Right ventricle myocardium inferior (tissue), 1 donor: ENCODE measurements at regions not wholly inside any gene's neighbourhood (a gene's known extent, or its start where the extent isn't known, plus 50 kb on each side); places are given as distances from the start of the nearest gene placed in this dataset.

Source experiments
- ATAC-seq: fragments of 200-7000 bp; cut with Tn5 transposase; one replicate; pipeline ENCODE4 v1.9.1; 2020; ENCODE audit warnings: mild to moderate bottlenecking, moderate library complexity
- DNase-seq: peaks from one replicate; pipeline ENCODE4 v3.0.0; 2021; ENCODE audit errors: missing footprints
- intact Hi-C: fragments of 100-400 bp; cut with DNase I; formaldehyde crosslinking; loops from one replicate; pipeline ENCODE4 v1.11.0; 2022
- donor health status: DM: no; HTN: yes; CAD: no; lungs with severe emphysema.

DNA sequence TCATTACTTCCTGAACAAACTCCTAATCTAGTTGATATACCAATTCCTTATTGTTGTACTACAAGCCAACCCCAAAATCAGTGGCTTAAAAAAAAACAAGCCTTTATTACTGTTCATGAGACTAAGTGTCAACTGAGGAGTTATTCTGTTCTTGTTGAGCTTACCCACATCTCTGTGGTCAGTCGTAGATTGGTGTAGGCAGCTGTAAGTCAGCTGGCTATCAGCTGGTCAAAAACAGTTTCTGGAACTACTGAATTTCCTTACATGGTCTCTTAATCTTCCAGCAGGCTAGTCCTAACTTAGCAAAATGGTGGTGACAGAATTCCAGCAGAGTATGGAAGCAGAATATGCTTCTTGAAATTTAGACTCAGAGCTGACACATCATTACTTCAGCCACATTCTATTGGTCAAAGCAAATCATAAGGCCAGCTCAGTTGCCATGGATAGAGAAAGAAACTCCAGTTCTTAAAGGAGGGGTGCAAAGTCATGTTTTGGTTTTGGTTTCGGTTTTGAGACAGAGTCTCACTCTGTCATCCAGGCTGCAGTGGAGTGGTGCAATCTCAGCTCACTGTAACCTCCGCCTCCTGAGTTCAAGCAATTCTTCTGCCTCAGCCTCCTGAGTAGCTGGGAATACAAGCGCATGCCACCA, 386.1 kb upstream of the MPDZ start:
- ATAC-seq = peak; percentile 10
- intact Hi-C loops = no loop called here

DNA sequence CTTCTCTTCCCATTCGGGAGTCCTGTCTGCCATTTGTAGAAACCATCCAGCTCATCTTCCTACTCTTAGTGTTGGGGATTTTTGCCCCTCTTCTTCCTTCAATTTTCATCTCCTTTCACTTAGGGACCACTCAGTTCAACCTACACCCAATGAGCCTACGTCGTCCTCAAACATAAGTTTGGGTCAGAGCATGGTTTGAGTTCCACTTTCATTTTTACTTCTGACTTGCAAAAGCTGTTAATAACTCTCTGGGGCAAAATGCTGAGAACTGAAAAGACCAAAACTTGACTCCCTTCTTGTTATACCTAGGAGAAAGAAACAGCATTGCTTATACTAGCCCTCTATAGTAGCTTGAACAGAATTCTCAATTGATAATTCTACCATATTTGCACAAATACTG, 381.5 kb upstream of the MPDZ start:
- intact Hi-C loops = no loop called here
- DNase-seq (no peak), ATAC-seq (no peak)

More for the DNA sequence above, 386.1 kb upstream of the MPDZ start:
- DNase-seq = no peak

DNA sequence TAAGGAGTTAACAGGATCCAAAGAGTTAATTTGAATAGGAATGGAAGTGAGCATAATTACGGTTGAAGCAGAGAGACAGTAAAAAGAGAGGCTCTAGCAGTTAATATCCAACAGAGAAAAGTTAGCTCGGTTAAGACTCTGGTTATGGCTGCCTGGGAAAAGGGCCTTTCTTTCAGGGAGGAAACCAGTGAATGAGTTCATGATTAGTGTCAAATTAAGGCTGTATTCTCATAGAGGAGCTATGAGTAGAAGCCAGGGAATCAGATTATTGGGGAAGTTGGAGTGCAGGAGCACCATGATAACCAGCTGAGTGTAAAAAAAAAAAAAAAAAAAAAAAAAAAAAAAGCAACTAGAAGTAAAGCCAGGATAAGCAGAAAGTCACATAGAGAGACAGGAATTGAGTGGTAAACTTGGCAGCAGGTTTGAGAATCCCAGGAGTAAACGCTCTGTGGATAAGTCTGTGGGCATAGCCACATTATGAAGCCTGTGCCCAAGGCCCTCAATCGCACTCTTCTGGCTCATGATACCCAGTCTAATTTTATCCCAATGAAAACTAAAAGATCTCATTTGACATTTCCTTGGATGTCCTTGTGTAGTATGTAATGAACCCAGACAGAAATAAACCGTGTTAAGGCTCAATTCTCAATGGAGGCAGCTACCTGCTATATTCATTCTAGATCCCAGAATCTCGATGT, 372.6 kb upstream of the MPDZ start:
- ATAC-seq (peak; percentile 95), DNase-seq (no peak)
- intact Hi-C loops = loop anchor here (2.0 kb wide), 2 partner anchors 43 to 95 kb away; no protein-coding TSS in a partner anchor

DNA sequence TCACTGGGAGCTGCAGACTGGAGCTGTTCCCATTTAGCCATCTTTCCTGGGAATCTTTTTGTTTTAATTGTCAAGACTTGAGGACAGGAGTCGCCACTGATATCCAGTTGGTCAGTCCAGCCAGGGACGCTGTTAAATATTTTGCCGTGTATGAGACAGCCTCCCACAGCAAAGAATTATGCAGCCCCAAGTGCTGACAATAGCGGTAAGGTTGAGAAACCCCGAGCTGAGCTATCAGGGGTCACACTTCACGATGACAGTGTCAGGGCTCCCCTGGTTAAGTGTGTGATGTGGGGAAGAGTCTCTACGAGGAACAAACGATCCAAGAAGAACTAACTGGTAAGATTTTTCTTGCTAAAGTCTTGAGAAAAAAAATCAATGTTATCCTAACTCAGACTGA, 372.0 kb upstream of the MPDZ start:
- intact Hi-C loops = loop anchor here (2.0 kb wide), 1 partner anchor 43 kb away; no protein-coding TSS in a partner anchor
- DNase-seq (no peak), ATAC-seq (no peak)

DNA sequence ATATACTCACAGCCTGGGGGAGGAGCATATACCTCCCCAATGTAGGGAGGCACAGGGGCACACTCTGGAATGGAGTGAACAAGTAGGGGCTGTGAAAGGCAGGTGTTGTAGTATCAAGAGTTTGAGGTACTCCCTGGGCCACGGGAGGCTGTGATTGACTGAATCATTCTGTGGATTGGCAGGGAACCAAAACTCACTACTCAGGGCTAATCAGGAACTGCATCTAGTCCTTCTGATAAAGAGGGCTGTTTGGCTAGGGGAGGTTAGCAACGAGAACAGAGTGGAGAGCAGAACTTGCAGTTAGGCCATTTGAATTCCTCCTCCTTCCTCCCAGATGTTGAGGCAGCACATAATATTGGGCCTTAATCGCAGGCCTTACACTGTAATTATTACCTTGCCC, 369.2 kb upstream of the MPDZ start:
- intact Hi-C loops = no loop called here
- no peak for DNase-seq
- ATAC-seq = no peak

DNA sequence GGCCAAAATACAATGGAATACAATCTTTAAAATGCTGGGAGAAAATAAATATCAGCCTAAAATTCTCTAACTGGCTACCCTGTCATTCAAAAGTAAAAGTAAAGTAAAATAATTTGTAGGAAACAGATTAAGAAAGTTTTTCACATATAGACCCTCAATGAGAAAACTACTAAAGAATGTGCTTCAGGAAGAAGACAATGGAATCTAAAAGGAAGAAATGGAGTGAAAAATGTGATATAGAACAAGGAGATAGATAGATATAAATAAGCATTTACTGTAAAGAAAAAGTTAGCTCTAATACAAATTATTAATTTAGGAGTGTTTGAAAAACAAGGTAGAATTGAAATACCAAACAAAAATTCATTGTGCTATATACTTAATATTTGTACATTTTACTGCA, 368.6 kb upstream of the MPDZ start:
- intact Hi-C loops = no loop called here
- DNase-seq (no peak), ATAC-seq (no peak)

DNA sequence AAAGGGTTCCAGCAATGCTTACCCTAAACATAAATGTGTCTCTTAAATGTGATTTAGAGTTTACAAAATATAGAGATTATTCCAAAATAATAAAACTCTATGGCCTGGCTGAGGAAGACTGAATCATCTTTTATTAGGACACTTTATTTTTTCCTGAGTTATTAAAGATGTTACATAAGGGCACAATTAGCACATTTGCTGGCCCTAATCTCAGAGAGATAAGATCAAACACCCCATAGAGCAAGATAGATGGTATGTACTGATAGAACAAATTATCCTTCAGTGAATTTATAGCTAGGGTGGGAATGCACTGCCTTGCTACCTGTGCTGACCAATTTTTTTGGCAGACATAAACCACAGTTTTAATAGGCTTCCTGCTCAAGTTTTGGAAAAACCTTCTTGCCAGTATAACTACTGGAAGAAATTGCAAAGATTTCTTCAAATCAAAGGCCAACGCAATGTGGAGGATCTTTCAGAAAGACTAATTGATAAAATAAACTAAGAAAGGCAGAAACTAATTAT, 367.1 kb upstream of the MPDZ start:
- intact Hi-C loops = no loop called here
- DNase-seq (no peak), ATAC-seq (no peak)

DNA sequence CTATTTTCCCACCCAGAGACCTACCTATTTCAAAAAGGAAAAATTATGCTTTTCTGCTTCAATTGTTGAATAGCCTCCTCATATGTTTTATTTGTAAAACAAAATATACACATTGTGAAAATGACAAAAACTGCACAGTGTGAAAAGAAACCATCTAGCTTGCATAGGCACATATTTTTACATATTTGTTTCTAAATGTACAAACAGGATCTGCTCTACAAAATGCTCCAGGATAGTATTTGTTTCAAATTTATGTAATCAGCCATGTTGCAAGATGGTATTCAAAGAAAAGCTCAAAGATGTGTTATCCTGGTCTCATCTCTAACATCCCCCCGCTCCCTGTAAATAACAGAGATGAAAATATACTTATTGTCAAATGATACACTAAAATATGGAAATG, 366.1 kb upstream of the MPDZ start:
- ATAC-seq (no peak), DNase-seq (no peak)
- intact Hi-C loops = no loop called here

DNA sequence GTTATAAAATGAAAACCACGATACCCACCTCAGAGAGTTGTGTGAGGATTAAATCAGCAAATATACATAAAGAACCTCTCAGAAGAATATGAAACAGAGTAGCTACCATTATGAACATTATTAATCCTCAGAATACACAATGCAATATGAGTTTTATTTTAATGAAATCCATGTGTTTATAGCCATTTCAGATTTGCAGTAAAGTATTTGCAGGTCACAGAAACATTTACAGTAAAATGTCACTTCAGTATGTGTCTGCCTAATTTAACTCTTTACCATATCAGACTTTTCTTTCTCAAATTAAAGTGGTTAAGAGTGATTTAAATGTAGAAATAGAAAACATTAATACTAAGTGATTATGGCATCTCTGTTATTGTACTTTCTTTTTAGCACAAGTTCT, 365.2 kb upstream of the MPDZ start:
- ATAC-seq (no peak), DNase-seq (no peak)
- intact Hi-C loops = no loop called here

DNA sequence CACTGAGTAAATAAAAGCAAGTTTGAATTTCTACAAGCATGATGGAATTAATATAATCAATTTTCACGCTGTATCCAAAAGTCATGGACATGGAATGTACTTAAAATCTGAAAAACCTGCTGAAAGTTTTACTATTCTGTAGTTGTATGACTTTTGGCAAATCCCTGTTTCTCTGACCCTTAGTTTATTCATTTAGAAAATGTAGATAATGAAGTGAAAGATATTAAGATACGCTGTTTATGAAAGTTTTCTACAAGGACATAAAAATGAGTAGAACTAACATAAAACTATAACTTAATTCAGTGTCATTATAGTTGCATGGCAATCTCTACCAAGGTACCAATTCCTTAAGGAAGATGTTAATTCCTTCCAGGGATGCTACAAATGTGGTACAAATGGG, 363.2 kb upstream of the MPDZ start:
- DNase-seq = no peak
- intact Hi-C loops = no loop called here

DNA sequence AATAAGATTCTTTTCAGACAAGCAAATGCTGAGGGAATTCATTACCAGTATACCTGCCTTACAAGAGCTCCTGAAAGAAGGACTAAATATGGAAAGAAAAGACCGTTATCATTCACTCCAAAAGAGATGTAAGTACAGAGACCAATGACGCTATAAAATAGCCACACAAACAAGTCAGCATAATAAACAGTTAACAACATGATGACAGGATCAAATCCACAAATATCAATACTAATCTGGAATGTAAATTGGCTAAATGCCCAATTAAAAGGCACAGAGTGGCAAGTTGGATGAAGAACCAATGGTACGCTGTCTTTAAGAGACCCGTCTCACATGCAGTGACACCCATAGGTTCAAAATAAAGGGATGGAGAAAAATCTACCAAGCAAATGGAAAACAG, 349.6 kb upstream of the MPDZ start:
- DNase-seq (no peak), ATAC-seq (no peak)
- intact Hi-C loops = no loop called here

More for the DNA sequence above, 363.2 kb upstream of the MPDZ start:
- ATAC-seq = no peak

DNA sequence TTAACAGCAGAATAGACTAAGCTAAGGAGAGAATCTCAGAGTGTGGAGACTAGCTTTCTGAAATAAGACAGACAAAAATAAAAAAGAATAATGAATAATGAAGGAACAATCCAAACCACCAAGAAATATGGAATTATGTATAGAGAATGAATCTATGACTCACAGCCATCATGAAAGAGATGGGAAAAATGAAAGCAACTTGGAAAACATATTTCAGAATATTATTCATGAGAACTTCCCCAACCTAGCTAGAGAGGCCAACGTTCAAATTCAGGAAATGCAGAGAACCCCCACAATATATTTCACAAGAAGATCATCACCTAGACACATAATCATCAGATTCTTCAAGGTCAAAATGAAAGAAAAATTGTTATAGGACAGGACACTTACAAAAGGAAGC, 349.0 kb upstream of the MPDZ start:
- ATAC-seq (no peak), DNase-seq (no peak)
- intact Hi-C loops = no loop called here

DNA sequence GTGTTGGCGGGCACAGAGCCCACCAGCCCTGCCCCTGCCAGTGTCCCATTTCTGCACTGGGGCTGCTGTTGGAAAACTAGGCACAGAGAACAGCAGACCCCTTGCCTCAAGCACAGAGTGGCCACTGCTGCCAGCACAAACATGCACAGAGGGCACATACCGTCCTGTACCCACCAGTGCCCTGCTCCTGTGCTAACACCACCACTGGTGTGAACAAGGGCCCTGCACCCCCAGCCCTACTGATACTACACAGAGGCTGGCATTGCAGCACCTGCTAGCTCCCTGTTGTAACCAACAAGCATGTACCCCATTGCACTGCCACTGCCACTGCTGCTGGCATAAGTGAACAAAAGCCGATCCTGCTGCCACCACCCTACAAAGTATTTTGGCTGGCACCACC, 348.0 kb upstream of the MPDZ start:
- DNase-seq (no peak), ATAC-seq (peak; percentile 31)
- intact Hi-C loops = no loop called here

DNA sequence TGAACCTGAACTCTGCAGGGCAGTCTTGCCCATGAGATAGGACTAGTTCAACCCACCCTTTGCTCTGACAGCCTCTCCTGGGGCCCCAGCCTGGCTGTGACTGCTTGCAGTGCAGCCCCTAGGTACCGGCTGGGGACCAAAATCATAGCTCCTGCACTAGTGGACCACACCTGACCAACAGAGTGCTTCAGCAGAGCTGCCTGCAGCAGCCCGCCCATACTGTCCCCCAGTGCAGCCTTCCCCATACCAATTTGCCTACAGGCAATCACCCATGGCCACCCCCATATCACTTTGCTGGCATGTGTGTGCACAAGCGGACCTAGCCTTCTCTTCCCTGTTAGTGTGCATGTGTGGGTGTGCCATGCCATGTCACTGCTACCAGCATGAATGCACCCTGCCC, 347.6 kb upstream of the MPDZ start:
- no peak for ATAC-seq
- DNase-seq = no peak
- intact Hi-C loops = no loop called here

DNA sequence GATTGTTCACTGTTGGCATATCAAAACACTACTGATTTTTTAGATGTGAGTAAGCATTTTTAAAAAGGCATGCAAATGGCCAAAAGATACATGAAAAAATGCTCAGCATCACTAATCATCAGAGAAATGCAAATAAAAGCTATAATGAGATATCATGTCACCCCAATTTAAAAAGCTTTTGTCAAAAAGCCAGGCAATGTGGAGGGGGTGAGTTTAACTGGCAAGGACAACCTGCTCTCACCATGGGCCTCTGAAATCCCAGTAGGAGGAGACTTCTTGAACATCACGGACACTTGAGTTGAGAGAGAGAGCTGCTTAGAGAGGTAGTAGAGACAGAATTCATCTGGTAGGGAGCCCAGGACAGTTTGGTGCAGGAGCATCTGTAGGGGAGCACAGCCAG, 347.1 kb upstream of the MPDZ start:
- intact Hi-C loops = no loop called here
- ATAC-seq (no peak), DNase-seq (no peak)

DNA sequence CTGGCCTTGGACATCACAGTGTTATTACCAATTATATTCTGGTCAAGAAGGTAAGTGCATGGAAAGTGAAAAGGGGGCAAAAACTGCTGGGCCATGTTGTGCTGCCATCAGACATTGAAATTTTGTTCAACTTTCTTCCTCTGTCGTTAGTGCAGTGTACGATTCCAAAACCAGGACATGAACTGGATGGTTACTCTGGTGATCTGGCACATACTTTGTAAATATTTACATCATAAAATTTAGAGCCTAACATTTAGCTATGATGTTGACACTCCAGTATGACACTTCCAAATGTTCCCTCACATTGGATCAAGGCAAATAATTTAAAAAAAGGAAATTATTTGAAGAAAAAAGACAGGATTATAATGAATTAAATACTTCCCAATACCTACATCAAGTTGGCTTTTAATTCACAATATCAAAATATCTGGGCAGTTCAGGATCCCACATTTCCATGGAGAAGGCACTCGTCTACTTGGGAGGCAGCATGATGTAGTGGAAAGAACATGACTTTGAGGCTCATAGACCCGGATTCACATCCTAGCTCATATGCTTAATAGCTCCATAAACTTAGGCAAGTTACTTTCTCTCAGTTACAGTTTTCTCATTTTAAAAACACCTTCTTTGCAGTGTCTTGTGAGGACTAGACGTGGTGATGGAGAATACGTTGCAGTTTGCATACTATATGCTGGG, 342.5 kb upstream of the MPDZ start:
- intact Hi-C loops = no loop called here
- DNase-seq = no peak
- ATAC-seq = peak; percentile 84

DNA sequence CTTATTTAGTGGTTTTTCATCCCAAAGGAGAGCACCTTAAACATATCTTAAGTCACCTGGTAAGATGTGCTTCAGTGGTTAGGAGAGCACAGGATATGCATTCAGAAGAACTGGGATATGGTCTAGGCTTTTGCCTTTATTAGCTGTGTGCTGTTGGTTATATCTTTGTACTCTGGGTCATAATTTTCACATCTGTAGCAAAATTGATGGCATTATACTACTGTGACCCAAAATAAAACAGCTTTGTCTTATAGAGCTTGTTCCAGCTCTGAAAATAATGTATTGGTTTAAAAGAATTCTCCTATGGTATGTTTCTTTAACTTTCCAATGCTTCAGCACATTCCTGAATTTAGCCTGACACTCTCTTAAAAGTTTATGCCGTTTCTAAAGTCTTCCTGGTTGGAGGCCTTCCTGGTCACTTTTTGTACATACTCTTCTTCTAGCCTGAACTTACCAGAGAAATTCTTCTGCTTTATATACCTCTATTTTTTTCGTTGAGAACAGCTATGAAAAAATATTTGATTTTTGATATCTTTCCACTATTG, 337.1 kb upstream of the MPDZ start:
- ATAC-seq (no peak), DNase-seq (no peak)

DNA sequence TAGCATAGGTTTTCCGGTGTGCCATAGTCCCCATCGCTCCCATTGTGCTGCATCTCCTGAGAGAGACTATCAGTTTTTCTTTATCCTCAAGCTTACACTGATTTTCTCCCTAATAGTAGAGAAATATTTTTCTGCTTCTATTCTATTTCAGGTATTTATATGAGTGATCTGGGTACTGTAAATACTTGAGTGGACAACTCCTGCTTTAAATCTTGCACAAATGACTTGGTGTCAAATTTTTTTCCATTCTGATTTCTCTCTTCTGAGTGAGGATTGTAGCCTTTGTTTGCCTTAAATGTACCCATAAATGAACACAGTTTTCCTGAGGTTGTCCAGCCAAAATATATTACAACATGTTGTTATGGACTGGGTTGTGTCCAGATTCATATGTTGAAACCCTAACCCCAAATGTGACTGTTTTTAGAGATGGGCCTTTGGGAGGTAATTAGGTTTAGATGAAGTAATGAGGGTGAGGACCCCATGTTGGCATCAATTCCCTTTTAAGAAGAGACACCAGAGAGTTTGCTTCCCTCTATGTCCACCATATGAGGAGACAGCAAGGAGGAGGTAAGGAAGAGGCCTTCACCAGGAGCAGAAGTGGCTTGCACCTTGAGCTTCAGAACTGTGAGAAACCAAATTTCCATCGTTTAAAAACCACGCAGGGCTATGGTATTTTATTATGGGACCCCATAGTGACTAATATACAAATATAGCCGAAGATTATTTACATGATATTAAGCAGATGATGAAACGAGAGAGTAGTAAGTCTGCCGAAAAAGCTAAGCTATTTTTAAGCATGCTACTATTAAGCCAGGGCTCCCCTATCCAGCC, 336.4 kb upstream of the MPDZ start:
- intact Hi-C loops = no loop called here
- ATAC-seq (no peak), DNase-seq (no peak)

More for the DNA sequence above, 337.1 kb upstream of the MPDZ start:
- intact Hi-C loops = no loop called here

DNA sequence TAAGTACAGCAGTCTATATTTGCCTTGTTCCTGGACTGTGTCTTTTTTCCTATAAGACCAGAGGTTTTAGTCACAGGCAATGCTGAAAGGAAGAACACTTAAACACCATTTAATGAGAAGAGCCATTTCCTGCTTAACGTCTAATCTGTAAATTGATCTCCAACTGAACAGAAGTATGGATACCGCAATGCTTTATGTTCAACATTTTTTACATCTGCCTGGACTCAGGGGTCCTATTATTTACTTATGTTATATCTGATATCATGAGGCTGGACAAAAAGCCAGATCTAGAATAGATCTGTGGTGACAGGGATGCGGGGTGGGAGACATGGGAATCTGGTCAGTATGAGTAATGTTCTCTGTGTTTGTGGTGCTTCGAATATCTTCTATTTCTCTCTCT, 334.6 kb upstream of the MPDZ start:
- DNase-seq (no peak), ATAC-seq (no peak)
- intact Hi-C loops = no loop called here
